ENCODE measurements at regions not wholly inside any gene's neighbourhood (a gene's known extent, or its start where the extent isn't known, plus 50 kb on each side); places are given as distances from the start of the nearest gene placed in this dataset.

DNA sequence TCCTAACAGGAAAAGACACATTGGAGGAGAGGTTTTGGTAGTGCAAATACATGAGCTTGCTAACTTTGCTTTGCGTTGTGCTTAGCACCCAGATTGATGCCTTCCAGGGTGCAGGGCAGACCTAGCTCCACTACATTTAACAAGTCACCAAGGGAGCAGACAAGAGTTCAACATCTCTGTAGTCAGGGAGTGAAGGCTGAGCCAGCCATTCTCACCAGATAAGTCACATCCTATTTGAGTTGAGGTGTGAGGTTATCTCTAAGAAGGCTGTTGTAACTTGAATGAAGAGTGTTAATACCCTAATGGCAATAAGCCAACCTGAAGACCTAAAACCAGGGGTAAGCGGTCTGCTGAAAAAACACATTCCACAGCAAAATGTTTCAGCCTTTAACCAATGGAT, 69.6 kb upstream of the DSEL start:
- Mint-ChIP-seq H3K27ac (no peak overlapping the region), H3K9me3 (ENCODE audit: low read depth) (no peaks in the 10 kb centered on the region), H3K36me3 (ENCODE audit: insufficient read depth) (no peaks in the 10 kb centered on the region), H3K27me3 (no peaks in the 10 kb centered on the region), H3K4me1 (ENCODE audit: low read depth) (no peaks in the 10 kb centered on the region), H3K4me3 (ENCODE audit: low read depth) (no peak overlapping the region)
- no peak for TF ChIP-seq CTCF (IDR thresholded peaks at IDR 0.05; ENCODE audit: unreplicated experiment)
- no peak for DNase-seq (ENCODE audit: low spot score, unreplicated experiment)

- Mint-ChIP-seq H3K4me1 (ENCODE audit: low read depth) (no peaks in the 10 kb centered on the region), H3K27me3 (no peaks in the 10 kb centered on the region), H3K36me3 (ENCODE audit: insufficient read depth) (no peaks in the 10 kb centered on the region), H3K4me3 (ENCODE audit: low read depth) (no peak overlapping the region), H3K27ac (no peak overlapping the region), H3K9me3 (ENCODE audit: low read depth) (no peaks in the 10 kb centered on the region)
- DNase-seq (ENCODE audit: low spot score, unreplicated experiment) = no peak
- TF ChIP-seq CTCF (IDR thresholded peaks at IDR 0.05; ENCODE audit: unreplicated experiment) = no peak
Measured at GRCh38 chr18:67583621-67584020, 67.1 kb upstream of the DSEL start.

- no peaks in the 10 kb centered on the region for H3K36me3 Mint-ChIP-seq (ENCODE audit: insufficient read depth)
- no peaks in the 10 kb centered on the region for H3K27me3 Mint-ChIP-seq
- no peaks in the 10 kb centered on the region for H3K4me1 Mint-ChIP-seq (ENCODE audit: low read depth)
- no peak for TF ChIP-seq CTCF (IDR thresholded peaks at IDR 0.05; ENCODE audit: unreplicated experiment)
- no peak for DNase-seq (ENCODE audit: low spot score, unreplicated experiment)
- no peak overlapping the region for H3K27ac Mint-ChIP-seq
- no peak overlapping the region for H3K4me3 Mint-ChIP-seq (ENCODE audit: low read depth)
- H3K9me3 Mint-ChIP-seq (ENCODE audit: low read depth) = no peaks in the 10 kb centered on the region
Measured at GRCh38 chr18:67582488-67582887, 66.0 kb upstream of the DSEL start.

DNA sequence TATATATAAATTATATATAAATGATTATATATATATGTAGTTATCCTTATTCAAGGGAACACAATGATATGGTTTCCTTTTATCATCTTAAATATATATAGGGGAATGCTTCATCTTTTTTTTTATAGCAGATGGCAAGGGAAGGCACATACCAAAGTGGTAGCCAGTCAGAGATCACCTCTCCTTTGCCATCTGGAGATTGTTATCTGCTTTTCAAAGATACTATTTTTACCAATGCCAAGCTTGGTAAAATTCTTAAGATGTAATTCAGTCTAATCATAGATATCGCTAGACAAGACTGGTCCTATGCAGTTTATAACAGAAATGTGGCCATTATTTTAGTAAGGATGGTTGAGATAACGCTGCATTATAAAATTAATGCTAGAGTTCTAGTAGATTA, 64.7 kb upstream of the DSEL start:
- Mint-ChIP-seq H3K27me3 (no peaks in the 10 kb centered on the region), H3K36me3 (ENCODE audit: insufficient read depth) (no peaks in the 10 kb centered on the region), H3K9me3 (ENCODE audit: low read depth) (no peaks in the 10 kb centered on the region), H3K27ac (no peak overlapping the region), H3K4me1 (ENCODE audit: low read depth) (no peaks in the 10 kb centered on the region), H3K4me3 (ENCODE audit: low read depth) (no peak overlapping the region)
- DNase-seq (ENCODE audit: low spot score, unreplicated experiment) = no peak
- TF ChIP-seq CTCF (IDR thresholded peaks at IDR 0.05; ENCODE audit: unreplicated experiment) = no peak

DNA sequence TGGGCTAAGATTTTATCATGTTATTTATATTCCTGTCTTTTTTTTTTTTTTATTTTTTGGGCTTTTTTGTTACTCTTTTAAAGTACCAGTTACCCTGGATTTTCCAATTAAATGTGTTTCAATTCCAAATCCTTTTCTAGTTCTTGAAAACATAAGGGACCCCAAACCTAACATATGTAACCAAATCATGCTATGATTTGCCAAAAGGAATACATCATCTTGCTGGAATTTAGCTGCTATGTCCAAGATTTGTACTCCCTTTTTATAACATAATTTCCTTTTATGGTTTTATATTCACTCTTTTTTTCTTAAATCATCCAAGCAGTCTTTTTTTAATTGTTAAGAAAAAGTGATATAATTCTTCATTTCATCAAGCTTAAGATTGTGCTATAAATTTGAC, 60.9 kb upstream of the DSEL start:
- Mint-ChIP-seq H3K27ac (no peak overlapping the region), H3K9me3 (ENCODE audit: low read depth) (no peaks in the 10 kb centered on the region), H3K4me1 (ENCODE audit: low read depth) (no peaks in the 10 kb centered on the region), H3K27me3 (no peaks in the 10 kb centered on the region), H3K4me3 (ENCODE audit: low read depth) (no peak overlapping the region), H3K36me3 (ENCODE audit: insufficient read depth) (no peaks in the 10 kb centered on the region)
- no peak for TF ChIP-seq CTCF (IDR thresholded peaks at IDR 0.05; ENCODE audit: unreplicated experiment)
- no peak for DNase-seq (ENCODE audit: low spot score, unreplicated experiment)

All from progenitor cell of endocrine pancreas (in vitro differentiated cells).